ENCODE measurements at regions not wholly inside any gene's neighbourhood (a gene's known extent, or its start where the extent isn't known, plus 50 kb on each side); places are given as distances from the start of the nearest gene placed in this dataset.
"Not testable (repeated sequence)": the region's sequence is repeated elsewhere in the genome, so short reads cannot be mapped to it uniquely, and the experiment has no call there.

DNA sequence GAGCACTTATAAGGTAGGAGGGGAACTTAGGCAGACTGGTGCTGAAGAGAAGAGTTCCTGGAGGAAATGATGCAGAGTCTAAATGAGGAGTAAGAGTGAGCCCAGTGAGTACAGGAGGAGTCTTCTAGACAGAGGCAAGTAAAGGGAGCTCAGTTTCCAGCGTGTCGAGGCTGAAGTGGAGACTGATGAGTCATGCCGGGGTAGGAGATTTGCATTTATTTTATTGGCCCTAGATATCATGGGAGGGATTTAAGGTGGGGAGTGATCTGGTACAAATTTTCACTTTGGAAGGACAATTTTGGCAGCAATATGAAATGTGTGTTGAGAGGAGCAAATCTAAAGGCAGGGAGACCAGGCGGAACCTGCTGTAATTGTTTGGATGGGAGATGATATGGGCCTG lies 157.5 kb downstream of the TTC8 start:
- no peak overlapping the region for H3K4me3 ChIP-seq
- TF ChIP-seq, protein P1, sequence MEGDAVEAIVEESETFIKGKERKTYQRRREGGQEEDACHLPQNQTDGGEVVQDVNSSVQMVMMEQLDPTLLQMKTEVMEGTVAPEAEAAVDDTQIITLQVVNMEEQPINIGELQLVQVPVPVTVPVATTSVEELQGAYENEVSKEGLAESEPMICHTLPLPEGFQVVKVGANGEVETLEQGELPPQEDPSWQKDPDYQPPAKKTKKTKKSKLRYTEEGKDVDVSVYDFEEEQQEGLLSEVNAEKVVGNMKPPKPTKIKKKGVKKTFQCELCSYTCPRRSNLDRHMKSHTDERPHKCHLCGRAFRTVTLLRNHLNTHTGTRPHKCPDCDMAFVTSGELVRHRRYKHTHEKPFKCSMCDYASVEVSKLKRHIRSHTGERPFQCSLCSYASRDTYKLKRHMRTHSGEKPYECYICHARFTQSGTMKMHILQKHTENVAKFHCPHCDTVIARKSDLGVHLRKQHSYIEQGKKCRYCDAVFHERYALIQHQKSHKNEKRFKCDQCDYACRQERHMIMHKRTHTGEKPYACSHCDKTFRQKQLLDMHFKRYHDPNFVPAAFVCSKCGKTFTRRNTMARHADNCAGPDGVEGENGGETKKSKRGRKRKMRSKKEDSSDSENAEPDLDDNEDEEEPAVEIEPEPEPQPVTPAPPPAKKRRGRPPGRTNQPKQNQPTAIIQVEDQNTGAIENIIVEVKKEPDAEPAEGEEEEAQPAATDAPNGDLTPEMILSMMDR (IDR thresholded peaks at IDR 0.05): no peak
- intact Hi-C loops (cut with DNase I): no loop called here
- DNase-seq (no peak), ATAC-seq (no peak), FAIRE-seq (no peak)
- peaks cover 0 to 5% (median 0%) of the 10 kb centered on the region in 4 donors for H3K27me3 ChIP-seq
- H3K27ac ChIP-seq: no peak overlapping the region
- 84 to 88% methylated on average over 4 of the region's 4 CpGs for WGBS, 2 donors
- no peaks in the 10 kb centered on the region for H3K36me3 ChIP-seq
- H3K4me1 ChIP-seq: no peaks in the 10 kb centered on the region
- no peaks in the 10 kb centered on the region for H3K9me3 ChIP-seq

DNA sequence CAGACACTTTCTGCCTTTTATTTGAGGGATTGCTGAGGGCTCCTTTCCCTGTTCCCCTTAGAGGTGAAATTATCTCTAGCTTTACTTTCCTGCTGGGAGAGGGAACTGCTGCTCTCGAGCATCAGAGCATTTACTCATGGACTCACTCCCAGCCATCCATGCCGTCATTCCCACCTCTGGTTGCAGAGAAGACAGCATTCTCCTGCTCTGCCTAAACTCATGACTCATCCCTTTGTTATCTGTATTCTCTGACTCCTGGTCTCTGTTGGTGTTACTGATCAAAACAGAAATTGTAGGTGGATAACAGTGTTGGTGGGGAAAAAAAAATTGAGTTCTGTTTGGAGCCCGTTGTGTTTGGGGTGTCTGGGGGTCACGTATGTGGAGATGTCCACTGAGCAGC lies 159.3 kb downstream of the TTC8 start:
- no peak overlapping the region for H3K27ac ChIP-seq
- DNase-seq (no peak), FAIRE-seq (no peak), ATAC-seq (no peak)
- no peaks in the 10 kb centered on the region for H3K27me3 ChIP-seq
- no peaks in the 10 kb centered on the region for H3K4me1 ChIP-seq
- 35 to 39% methylated on average over 4 of the region's 4 CpGs for whole genome bisulfite sequencing, 2 donors
- no peaks in the 10 kb centered on the region for H3K36me3 ChIP-seq
- TF ChIP-seq, protein P1 (IDR thresholded peaks at IDR 0.05): no peak
- no peak overlapping the region for H3K4me3 ChIP-seq
- no peaks in the 10 kb centered on the region for H3K9me3 ChIP-seq
- intact Hi-C loops (cut with DNase I): no loop called here

DNA sequence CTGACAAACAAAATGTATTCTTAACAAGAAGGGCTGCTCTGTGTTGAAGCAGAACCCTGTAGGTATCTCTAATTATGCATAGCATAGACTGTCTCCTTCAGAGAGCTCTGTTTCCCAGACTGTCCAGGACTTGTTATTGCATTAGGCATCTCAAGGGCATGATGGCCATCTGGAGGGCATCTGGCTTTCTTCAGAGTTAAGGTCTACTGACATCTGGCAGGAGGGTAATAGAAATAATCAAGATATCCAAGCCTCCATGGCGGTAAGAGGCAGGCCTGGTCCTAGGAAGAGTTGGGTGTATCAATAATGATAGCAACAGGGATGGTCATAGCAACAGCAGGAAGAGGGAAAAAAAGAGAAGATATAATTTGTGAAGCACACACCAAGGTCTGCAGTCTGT lies 161.2 kb downstream of the TTC8 start:
- intact Hi-C loops (cut with DNase I): no loop called here
- ATAC-seq: no peak
- H3K4me1 ChIP-seq: no peaks in the 10 kb centered on the region
- no peaks in the 10 kb centered on the region for H3K27me3 ChIP-seq
- WGBS, 2 donors: 84 to 85% methylated on average over 1 of the region's 1 CpG
- H3K36me3 ChIP-seq: no peaks in the 10 kb centered on the region
- TF ChIP-seq, protein P1 (IDR thresholded peaks at IDR 0.05): no peak
- DNase-seq: no peak
- no peak for FAIRE-seq
- no peaks in the 10 kb centered on the region for H3K9me3 ChIP-seq
- no peak overlapping the region for H3K27ac ChIP-seq
- no peak overlapping the region for H3K4me3 ChIP-seq

DNA sequence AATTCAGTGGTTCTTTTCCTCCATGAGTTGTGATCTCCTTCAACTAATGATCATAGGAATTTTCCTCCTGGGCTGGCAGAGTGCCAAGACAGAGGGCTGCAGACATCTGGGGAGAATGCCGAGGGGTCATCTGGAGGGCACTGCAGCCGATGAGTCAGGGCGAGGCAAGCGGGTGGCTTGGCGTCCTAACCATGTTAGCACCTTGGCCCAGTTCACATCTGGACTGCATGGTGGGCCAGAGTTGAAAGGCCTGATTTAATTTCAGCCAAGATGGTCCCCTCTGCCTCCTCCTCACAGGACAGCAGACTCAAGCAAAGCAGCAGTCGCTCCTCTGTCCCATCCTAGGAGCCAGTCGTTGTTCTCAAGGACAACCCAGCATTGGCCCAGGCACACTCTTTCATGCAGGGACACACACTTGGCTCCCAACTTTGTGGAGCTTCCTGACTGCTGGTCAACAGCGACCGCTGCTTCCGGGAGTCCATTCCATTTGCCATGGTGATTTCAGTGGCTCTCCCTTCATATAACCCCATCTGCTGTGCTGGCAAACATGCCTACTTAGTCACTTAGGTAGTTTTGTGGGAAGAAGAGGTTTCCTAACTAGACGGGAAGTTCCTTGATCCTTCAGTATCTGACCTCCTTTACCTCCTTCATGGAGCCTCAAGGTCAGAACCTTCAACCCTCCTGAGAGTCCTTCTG lies 161.8 kb downstream of the TTC8 start:
- TF ChIP-seq, protein P1 (IDR thresholded peaks at IDR 0.05): no peak
- no peak overlapping the region for H3K27ac ChIP-seq
- intact Hi-C loops (cut with DNase I): no loop called here
- H3K27me3 ChIP-seq: no peaks in the 10 kb centered on the region
- WGBS, 2 donors: 68 to 72% methylated on average over 11 of the region's 11 CpGs
- FAIRE-seq (no peak), DNase-seq (peak in 1 of 6 donors; percentile 14), ATAC-seq (no peak)
- H3K4me3 ChIP-seq: no peak overlapping the region
- H3K36me3 ChIP-seq: no peaks in the 10 kb centered on the region
- H3K4me1 ChIP-seq: no peaks in the 10 kb centered on the region
- no peaks in the 10 kb centered on the region for H3K9me3 ChIP-seq

DNA sequence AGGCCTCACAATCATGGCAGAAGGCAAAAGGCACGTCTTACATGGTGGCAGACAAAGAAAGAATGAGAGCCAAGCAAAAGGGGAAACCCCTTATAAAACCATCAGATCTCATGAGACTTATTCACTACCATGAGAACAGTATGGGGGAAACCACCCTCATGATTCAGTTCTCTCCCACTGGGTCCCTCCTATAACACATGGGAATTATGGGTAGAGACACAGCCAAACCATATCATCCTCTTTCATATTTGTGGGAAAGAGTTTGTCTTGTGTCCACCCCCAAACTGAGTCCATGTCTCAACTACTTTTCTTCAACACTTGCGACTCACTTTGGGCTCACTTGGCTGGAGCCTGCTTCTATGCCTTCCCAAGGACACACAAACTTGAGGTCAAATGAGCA lies 162.5 kb downstream of the TTC8 start:
- ATAC-seq; DNase-seq; H3K27me3 ChIP-seq; H3K4me3 ChIP-seq; H3K9me3 ChIP-seq; H3K27ac ChIP-seq; H3K36me3 ChIP-seq; intact Hi-C loops (cut with DNase I); H3K4me1 ChIP-seq; FAIRE-seq: not testable (repeated sequence)
- WGBS, 2 donors: 60 to 69% methylated on average over 2 of the region's 2 CpGs

Data from pancreas (tissue), 10 donors.